ENCODE measurements at regions not wholly inside any gene's neighbourhood (a gene's known extent, or its start where the extent isn't known, plus 50 kb on each side); places are given as distances from the start of the nearest gene placed in this dataset.
A peak's percentile ranks its signal among the peaks of the same experiment; 100 is the strongest.
"Not testable (repeated sequence)": the region's sequence is repeated elsewhere in the genome, so short reads cannot be mapped to it uniquely, and the experiment has no call there.

DNA sequence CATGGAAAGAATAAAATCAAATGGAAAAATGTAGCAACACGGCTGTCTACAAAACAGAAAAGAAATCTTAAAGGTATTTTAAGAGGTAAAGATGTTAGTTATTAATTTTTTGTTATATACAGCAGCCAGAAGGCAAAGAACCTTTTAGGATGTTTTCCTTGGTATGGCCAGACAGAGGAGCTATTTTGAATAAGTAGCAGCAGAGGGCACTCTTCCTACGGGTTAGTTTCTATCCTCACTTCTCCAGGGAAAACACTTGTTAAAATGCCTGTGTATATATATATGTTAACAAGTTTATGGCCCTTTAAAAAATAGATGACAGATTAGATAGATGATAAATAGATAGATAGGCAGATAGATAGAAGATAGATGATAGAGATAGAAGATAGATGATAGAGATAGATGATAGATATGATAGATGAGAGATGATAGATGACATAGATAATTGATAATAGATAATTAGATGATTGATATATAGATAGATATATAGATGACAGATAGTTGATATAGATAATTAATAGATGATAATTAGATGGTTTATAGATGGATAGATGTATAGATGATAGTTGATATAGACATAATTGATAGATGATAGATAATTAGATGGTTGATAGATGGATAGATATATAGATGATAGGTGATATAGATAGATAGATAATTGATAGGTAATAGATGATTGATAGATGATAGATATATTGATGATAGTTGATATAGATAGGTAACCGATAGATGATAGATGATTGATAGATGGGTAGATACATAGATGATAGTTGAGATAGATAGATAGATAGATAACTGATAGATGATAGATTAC, 57.8 kb upstream of the WIPF3 start:
- Mint-ChIP-seq H3K27me3 (ENCODE audit: unreplicated experiment) (peaks cover 2% of the 10 kb centered on the region), H3K4me3 (ENCODE audit: unreplicated experiment) (no peak overlapping the region), H3K27ac (ENCODE audit: unreplicated experiment) (no peak overlapping the region), H3K4me1 (ENCODE audit: low read depth, unreplicated experiment) (no peaks in the 10 kb centered on the region), H3K9me3 (ENCODE audit: unreplicated experiment) (no peaks in the 10 kb centered on the region), H3K36me3 (ENCODE audit: unreplicated experiment) (no peaks in the 10 kb centered on the region)
- TF ChIP-seq, protein P1, sequence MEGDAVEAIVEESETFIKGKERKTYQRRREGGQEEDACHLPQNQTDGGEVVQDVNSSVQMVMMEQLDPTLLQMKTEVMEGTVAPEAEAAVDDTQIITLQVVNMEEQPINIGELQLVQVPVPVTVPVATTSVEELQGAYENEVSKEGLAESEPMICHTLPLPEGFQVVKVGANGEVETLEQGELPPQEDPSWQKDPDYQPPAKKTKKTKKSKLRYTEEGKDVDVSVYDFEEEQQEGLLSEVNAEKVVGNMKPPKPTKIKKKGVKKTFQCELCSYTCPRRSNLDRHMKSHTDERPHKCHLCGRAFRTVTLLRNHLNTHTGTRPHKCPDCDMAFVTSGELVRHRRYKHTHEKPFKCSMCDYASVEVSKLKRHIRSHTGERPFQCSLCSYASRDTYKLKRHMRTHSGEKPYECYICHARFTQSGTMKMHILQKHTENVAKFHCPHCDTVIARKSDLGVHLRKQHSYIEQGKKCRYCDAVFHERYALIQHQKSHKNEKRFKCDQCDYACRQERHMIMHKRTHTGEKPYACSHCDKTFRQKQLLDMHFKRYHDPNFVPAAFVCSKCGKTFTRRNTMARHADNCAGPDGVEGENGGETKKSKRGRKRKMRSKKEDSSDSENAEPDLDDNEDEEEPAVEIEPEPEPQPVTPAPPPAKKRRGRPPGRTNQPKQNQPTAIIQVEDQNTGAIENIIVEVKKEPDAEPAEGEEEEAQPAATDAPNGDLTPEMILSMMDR (IDR thresholded peaks at IDR 0.05; ENCODE audit: partially characterized antibody, unreplicated experiment): peak; percentile 24
- DNase-seq: no peak

DNA sequence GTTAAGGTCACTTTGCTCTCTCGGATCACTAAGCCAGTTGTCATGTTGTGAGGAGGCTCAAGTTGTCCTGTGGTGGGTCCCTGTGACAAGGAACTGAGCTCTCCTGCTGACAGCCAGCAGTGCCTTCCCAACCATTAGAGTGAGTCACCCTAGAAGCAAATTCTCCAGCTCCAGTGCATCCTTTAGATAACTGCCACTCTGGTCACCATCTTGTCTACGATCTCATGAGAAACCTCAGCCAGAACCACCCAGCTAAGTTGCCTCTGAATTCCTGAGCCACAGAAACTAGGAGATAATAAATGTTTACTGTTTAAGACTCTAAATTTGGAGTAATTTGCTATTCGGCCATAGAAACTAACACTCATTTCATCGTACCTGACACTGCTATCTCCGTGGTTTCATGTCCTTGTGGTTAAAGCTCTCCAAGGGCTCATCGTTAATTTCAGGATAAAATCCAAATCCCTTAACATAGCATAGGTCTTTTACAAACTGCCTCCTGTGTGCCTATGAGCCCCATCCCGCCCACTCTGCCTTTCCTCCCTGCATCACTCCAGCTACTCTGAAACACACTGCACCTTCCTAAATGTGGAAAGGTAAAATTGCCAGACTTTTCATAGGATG, 56.5 kb upstream of the WIPF3 start:
- Mint-ChIP-seq H3K4me3 (ENCODE audit: unreplicated experiment) (no peak overlapping the region), H3K27ac (ENCODE audit: unreplicated experiment) (no peak overlapping the region), H3K4me1 (ENCODE audit: low read depth, unreplicated experiment) (no peaks in the 10 kb centered on the region), H3K27me3 (ENCODE audit: unreplicated experiment) (peaks cover 2% of the 10 kb centered on the region), H3K9me3 (ENCODE audit: unreplicated experiment) (no peaks in the 10 kb centered on the region), H3K36me3 (ENCODE audit: unreplicated experiment) (no peaks in the 10 kb centered on the region)
- TF ChIP-seq, protein P1 (IDR thresholded peaks at IDR 0.05; ENCODE audit: partially characterized antibody, unreplicated experiment): no peak
- DNase-seq: no peak

DNA sequence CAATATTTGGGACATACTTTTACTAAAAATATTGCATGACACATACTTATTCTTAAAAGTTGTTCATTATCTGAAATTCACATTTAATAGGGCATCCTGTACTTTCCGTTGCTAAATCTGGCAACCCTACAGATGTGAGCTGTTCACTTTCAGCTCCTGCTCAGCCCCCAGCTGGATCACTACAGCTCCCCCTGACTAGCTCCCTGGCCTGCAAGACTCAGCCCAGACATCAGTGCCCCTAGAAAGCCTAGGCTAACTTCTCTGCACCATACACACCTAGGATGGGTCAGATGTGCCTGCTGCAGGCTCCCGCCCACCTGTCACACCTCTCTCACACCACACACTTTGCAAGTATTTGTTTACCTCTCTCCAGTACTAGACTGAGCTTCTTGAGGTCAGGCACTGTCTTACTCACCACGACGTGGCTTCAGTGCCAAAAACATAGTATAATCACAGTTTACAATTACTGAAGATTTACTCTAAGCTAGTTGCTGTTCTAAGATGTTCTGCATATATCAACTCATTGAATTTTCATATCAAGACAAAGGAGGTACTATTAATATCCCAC, 55.9 kb upstream of the WIPF3 start:
- not testable (repeated sequence) for DNase-seq; H3K9me3 Mint-ChIP-seq (ENCODE audit: unreplicated experiment); H3K27me3 Mint-ChIP-seq (ENCODE audit: unreplicated experiment); H3K27ac Mint-ChIP-seq (ENCODE audit: unreplicated experiment); H3K4me1 Mint-ChIP-seq (ENCODE audit: low read depth, unreplicated experiment); H3K4me3 Mint-ChIP-seq (ENCODE audit: unreplicated experiment); H3K36me3 Mint-ChIP-seq (ENCODE audit: unreplicated experiment)

DNA sequence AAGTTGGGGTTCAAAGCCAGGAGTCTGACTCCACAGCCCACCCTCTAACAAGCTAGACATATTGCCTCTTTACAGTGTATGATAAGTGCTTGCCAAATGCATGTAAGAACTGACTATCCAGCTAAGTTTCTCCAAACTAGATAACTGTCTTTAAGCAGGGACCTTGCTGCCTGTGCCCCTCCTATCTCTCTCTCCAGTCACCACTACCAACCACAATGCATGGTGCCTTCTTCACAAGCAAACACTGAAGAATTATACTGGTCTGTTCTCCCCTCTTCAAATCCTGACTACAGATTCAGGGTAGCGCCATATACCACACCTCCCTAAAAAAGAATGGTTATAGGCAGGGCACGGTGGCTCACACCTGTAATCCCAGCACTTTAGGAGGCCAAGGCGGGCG, 55.3 kb upstream of the WIPF3 start:
- H3K27ac Mint-ChIP-seq (ENCODE audit: unreplicated experiment); H3K36me3 Mint-ChIP-seq (ENCODE audit: unreplicated experiment); H3K4me3 Mint-ChIP-seq (ENCODE audit: unreplicated experiment); H3K4me1 Mint-ChIP-seq (ENCODE audit: low read depth, unreplicated experiment); H3K27me3 Mint-ChIP-seq (ENCODE audit: unreplicated experiment); H3K9me3 Mint-ChIP-seq (ENCODE audit: unreplicated experiment); DNase-seq: not testable (repeated sequence)

DNA sequence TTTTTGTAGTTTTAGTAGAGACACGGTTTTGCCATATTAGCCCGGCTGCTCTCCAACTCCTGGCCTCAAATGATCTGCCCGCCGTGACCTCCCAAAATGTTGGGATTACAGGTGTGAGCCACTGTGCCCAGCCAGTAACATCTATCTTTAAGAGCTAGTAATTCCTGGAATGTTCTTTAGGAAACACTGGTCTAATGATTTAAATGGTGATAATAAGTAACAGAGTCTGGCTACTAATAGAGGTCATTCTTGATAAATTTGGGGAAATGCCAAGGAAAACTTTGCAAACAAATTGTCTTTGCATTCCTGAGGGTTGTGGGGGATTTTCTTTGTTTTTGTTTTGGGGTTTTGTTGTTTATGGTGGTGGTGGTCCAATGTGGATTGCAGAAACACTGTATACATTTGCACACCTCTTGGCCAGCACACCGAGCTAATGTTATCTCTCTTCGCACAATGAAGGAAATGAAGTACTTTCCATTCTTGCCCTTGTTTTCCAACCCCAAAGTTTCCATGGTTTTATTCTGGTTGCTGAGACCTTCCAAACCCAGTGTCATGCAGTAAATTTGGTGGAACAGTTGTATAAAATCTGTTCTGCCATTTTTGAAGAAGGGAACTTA, 51.3 kb upstream of the WIPF3 start:
- Mint-ChIP-seq H3K4me1 (ENCODE audit: low read depth, unreplicated experiment) (no peaks in the 10 kb centered on the region), H3K27me3 (ENCODE audit: unreplicated experiment) (peaks cover 3% of the 10 kb centered on the region), H3K4me3 (ENCODE audit: unreplicated experiment) (no peak overlapping the region), H3K27ac (ENCODE audit: unreplicated experiment) (no peak overlapping the region), H3K36me3 (ENCODE audit: unreplicated experiment) (no peaks in the 10 kb centered on the region), H3K9me3 (ENCODE audit: unreplicated experiment) (no peaks in the 10 kb centered on the region)
- TF ChIP-seq, protein P1 (IDR thresholded peaks at IDR 0.05; ENCODE audit: partially characterized antibody, unreplicated experiment): no peak
- no peak for DNase-seq

Small RNAs in the stretch of these regions (microRNA-seq; reads per million reads assigned to microRNA genes)
- gene MIR550A3 (ENCODE audit: unreplicated experiment): 5.7 reads per million, percentile 35 among the genes with 10 or more reads in this experiment
